GM12874 (cell line): ENCODE measurements at regions not wholly inside any gene's neighbourhood (a gene's known extent, or its start where the extent isn't known, plus 50 kb on each side); places are given as distances from the start of the nearest gene placed in this dataset.

ENCODE experiments used
- TF ChIP-seq, protein P1 (sequence below): IDR thresholded peaks from 2 replicates; pipeline ENCODE4 v1.5.1; 2011; ENCODE audit warnings: low read depth, mild to moderate bottlenecking, control low read depth, low read length, moderate library complexity; ENCODE audit not compliant: insufficient read depth

DNA sequence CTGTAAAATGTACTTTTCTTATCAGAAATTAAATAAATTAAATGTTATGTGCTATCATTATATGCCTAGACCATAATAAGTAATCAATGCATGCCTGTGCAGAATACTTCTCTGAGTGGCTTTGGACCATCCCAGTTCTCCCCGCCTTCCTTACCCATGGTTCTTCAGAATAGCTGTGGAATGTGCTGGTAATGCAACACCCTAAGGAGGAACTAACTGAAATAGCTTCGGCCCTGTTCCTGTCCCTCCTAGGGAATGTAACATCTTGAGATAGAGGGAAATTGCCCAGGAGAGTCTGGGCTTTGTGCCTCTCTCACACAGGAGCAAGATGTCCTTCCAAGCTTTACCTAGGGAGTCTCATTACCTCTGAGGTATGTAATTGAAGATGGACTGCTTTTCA lies 693.6 kb upstream of the HS3ST1 start:
- TF ChIP-seq, protein P1, sequence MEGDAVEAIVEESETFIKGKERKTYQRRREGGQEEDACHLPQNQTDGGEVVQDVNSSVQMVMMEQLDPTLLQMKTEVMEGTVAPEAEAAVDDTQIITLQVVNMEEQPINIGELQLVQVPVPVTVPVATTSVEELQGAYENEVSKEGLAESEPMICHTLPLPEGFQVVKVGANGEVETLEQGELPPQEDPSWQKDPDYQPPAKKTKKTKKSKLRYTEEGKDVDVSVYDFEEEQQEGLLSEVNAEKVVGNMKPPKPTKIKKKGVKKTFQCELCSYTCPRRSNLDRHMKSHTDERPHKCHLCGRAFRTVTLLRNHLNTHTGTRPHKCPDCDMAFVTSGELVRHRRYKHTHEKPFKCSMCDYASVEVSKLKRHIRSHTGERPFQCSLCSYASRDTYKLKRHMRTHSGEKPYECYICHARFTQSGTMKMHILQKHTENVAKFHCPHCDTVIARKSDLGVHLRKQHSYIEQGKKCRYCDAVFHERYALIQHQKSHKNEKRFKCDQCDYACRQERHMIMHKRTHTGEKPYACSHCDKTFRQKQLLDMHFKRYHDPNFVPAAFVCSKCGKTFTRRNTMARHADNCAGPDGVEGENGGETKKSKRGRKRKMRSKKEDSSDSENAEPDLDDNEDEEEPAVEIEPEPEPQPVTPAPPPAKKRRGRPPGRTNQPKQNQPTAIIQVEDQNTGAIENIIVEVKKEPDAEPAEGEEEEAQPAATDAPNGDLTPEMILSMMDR, result no peak

DNA sequence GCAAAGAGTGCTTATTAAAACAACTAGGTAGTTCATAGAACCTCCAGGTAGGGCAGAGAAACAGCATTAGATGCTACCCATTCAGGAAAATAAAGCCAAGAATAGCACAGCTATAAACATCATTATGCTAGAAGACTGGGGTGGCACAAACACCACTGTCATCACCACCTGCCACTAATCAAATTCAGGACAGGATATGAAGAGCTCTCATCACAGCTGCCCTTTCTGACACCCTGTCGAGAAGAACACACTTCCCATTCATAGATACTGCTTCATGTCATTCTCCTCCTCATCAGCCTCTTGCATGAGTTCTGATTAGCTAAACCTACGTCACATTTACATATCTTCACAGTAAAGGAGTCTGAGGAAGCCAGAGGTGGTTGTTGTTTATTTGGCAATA lies 692.3 kb upstream of the HS3ST1 start:
- TF ChIP-seq, protein P1, result no peak

DNA sequence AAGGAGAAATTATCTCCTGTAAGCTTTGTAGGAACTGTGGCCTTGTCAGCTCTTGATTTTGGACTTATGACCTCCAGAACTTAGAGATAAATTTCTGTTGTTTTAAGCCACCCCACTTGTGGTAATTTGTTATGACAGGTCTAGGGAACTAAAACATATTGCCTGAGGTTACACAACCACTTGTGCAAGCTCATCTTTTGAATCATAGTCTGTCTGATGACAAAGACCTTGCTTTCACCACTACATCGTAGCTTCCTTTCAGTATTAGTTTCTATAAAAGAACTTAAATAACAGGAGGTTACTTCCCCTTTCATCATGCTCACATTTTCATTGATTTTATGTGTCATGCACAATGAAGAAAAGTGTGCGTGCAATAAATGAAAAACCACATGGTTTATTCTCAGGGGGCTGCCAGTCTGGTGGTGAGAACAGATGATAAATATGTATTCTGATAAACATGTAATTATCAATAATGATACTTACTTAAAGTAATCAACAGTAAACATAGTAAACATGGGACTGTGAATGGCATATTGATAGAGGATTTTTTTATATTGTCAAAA lies 690.0 kb upstream of the HS3ST1 start:
- TF ChIP-seq, protein P1, result no peak

DNA sequence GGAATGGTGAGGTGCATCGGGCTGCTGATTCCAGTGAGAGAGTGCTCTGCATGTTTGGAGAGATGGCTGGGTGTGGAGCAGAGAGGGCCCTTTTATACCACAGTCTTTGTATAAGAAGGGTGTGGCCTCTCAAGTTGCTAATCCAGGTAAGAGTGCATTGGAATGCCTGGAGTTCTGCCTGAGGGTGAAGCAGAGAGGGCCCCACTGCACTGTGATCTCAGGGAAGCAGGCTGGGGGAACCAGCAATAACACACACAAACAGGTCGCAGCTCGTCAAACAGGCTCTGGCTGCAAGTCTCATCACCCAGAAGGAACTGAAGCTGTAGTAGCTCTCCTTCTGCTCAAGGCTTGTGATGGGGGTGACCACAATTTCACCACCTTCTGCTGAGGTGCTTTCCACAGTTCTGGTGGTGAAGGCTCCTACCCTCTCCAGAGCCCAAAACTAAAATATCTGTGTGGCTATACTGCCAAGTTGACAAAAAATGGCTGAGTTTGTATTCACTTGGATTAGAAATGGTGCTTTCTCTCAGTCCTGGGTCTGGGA lies 687.4 kb upstream of the HS3ST1 start:
- TF ChIP-seq, protein P1, result no peak

DNA sequence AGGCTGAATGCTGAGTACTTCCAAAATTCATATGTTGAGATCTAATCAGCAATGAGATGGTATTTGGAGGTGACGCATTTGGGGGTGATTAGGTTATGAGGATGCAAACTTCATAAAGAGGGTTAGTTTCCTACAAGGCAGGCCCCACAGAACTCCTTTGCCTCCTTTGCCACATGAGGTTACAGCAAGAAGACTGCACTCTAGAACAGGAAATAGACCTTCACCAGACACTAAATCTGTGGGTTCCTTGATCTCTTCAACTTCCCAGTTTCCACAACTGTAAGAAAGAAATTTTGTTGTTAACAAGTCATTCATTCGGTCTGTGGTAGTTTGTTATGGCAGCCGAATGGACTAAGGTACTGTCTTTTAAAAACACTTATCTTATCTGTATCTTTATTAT lies 681.9 kb upstream of the HS3ST1 start:
- TF ChIP-seq, protein P1, result no peak

DNA sequence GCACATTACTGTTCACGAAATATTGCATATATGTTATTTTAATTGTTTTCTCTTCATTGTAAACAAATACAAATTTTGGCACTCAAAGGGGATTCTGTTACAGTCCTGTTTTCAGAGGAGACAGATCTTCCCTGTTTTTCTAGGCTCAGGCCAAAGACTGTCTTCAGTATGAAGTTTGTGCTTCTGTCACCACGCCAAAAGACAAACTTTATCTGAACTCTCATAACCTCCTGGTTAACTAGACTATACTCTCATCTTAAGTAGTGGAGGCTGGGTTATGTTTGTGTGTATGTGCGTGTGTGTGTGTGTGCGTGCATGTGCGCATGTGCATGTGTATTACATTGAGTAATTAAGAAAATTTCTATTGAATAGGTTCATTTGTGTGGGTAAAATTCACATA lies 676.8 kb upstream of the HS3ST1 start:
- TF ChIP-seq, protein P1, result no peak

DNA sequence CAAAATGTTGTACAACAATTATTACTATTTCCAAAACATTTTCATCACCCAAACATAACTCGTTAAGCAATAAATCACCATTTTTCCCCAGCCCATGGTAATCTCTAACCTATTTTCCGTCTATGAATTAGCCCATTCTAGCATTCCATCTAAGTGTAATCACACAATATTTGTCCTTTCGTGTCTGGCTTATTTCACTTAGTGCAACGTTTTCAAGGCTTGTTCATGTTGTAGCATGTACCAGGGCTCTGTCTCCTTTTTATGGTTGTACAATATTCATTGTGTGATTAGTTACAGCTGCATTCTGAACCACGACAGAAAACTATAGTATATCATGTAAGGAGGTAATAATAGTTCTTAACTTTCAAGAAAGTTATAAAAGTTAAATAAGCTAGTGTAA lies 656.0 kb upstream of the HS3ST1 start:
- TF ChIP-seq, protein P1, result no peak
